ENCODE measurements at regions not wholly inside any gene's neighbourhood (a gene's known extent, or its start where the extent isn't known, plus 50 kb on each side); places are given as distances from the start of the nearest gene placed in this dataset.

DNA sequence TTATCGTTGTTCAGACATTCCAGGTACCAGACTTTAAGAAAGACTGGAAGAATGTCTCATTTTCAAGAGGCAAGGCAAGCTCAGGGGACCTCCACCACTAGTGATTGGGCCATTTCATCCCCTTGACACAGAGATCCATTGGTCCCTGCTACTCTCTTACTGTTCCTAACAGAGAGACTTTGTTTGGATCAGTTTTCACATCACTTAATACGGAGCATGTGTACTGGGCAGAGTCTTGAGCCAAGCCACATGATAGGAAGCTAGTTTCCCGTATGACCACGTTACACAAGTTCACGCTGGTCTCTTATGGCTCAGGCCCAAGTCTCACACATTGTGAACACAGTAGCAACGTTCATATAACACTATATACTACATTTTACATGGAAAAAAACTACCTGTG lies 269.9 kb downstream of the BAMBI start:
- TF ChIP-seq ZNF248 (tag by site-specific recombination; IDR thresholded peaks at IDR 0.05) (no peak), CTCF (tag by site-specific recombination; IDR thresholded peaks at IDR 0.05) (no peak), ZNF704 (tag by site-specific recombination; IDR thresholded peaks at IDR 0.05) (no peak), KLF1 (tag by site-specific recombination; IDR thresholded peaks at IDR 0.05) (no peak), ZNF776 (tag by site-specific recombination; IDR thresholded peaks at IDR 0.05; ENCODE audit: borderline replicate concordance) (no peak), ZNF138 (tag by site-specific recombination; IDR thresholded peaks at IDR 0.05; ENCODE audit: borderline replicate concordance) (no peak), PATZ1 (tag by site-specific recombination; IDR thresholded peaks at IDR 0.05) (no peak), REST (tag by site-specific recombination; IDR thresholded peaks at IDR 0.05) (no peak), KLF7 (tag by site-specific recombination; IDR thresholded peaks at IDR 0.05; ENCODE audit: borderline replicate concordance) (no peak), ZNF16 (tag by site-specific recombination; IDR thresholded peaks at IDR 0.05; ENCODE audit: low read depth) (no peak), ZNF24 (tag by site-specific recombination; IDR thresholded peaks at IDR 0.05) (no peak), ZBTB17 (tag by site-specific recombination; IDR thresholded peaks at IDR 0.05) (no peak), ZNF112 (tag by site-specific recombination; IDR thresholded peaks at IDR 0.05) (no peak)
